GM19372 (cell line): ENCODE measurements at regions not wholly inside any gene's neighbourhood (a gene's known extent, or its start where the extent isn't known, plus 50 kb on each side); places are given as distances from the start of the nearest gene placed in this dataset.

Experiments used
- ATAC-seq: cut with Tn5 transposase; IDR thresholded peaks from one replicate; pipeline ENCODE4 v1.9.1; 2021; ENCODE audit warnings: mild to moderate bottlenecking, low read depth, moderate library complexity; ENCODE audit not compliant: unreplicated experiment

GRCh38 chr2:157938556-157938955, 62.4 kb upstream of the ACVR1 start:
- ATAC-seq: no peak

- no peak for ATAC-seq
Measured at GRCh38 chr2:157936406-157936805, 60.3 kb upstream of the ACVR1 start.

GRCh38 chr2:157935378-157935906, 59.3 kb upstream of the ACVR1 start:
- no peak for ATAC-seq

- no peak for ATAC-seq
Measured at GRCh38 chr2:157934684-157935377, 58.7 kb upstream of the ACVR1 start.

- ATAC-seq: no peak
Measured at GRCh38 chr2:157933160-157933920, 57.2 kb upstream of the ACVR1 start.

GRCh38 chr2:157932480-157933159, 56.5 kb upstream of the ACVR1 start:
- ATAC-seq: no peak

- no peak for ATAC-seq
Measured at GRCh38 chr2:157931542-157931941, 55.4 kb upstream of the ACVR1 start.

GRCh38 chr2:157930728-157931127, 54.6 kb upstream of the ACVR1 start:
- ATAC-seq: no peak

- no peak for ATAC-seq
Measured at GRCh38 chr2:157929871-157930667, 53.9 kb upstream of the ACVR1 start.

GRCh38 chr2:157928372-157928771, 52.2 kb upstream of the ACVR1 start:
- ATAC-seq: no peak

- no peak for ATAC-seq
Measured at GRCh38 chr2:157927155-157927554, 51.0 kb upstream of the ACVR1 start.
